HepG2 (cell line): ENCODE measurements at regions not wholly inside any gene's neighbourhood (a gene's known extent, or its start where the extent isn't known, plus 50 kb on each side); places are given as distances from the start of the nearest gene placed in this dataset.

ENCODE experiments used
- CTCF ChIP-seq: sonication (generic); formaldehyde crosslinking; IDR thresholded peaks from 2 replicates; pipeline ENCODE4 v1.5.0; 2020; ENCODE audit warnings: mild to moderate bottlenecking, missing genetic modification reagents, moderate library complexity
- KLF6 ChIP-seq: IDR thresholded peaks from 2 replicates; pipeline ENCODE4 v1.8.0; 2016; ENCODE audit warnings: missing biosample characterization, missing genetic modification reagents
- PPARG ChIP-seq: conservative IDR thresholded peaks from 2 replicates; pipeline ENCODE4 v1.6.1; 2016; ENCODE audit warnings: missing biosample characterization, missing genetic modification reagents

- no peak for TF ChIP-seq PPARG
- no peak for TF ChIP-seq KLF6 (CRISPR knock-in tag)
- TF ChIP-seq CTCF (CRISPR knock-in tag): no peak
Measured at GRCh38 chr20:17129089-17129488, 97.8 kb upstream of the PCSK2 start.
